Keratinocyte (primary cell): ENCODE measurements at regions not wholly inside any gene's neighbourhood (a gene's known extent, or its start where the extent isn't known, plus 50 kb on each side); places are given as distances from the start of the nearest gene placed in this dataset.

Experiments
- CTCF ChIP-seq, 3 experiments: IDR thresholded peaks in 1 of 3; conservative IDR thresholded peaks in 1 of 3; optimal IDR thresholded peaks in 1 of 3; 2 replicates in 2 of 3; 3 replicates in 1 of 3; pipeline versions ENCODE3 to v1.5.1; 2011; ENCODE audit warnings: low read length in 3 of 3, mild to moderate bottlenecking in 3 of 3, moderate library complexity in 2 of 3, control low read depth in 1 of 3, inconsistent platforms in 1 of 3; ENCODE audit not compliant: insufficient read depth in 2 of 3; ENCODE audit errors: extremely low read depth in 1 of 3
- EZH2 ChIP-seq: IDR thresholded peaks from one replicate; pipeline ENCODE4 v1.6.1; 2012; ENCODE audit warnings: inconsistent platforms, mild to moderate bottlenecking, low read length, moderate library complexity

- TF ChIP-seq CTCF (optimal IDR thresholded peaks at IDR 0.05 in 1 of 3, IDR thresholded peaks at IDR 0.05 in 1 of 3, conservative IDR thresholded peaks at IDR 0.05 in 1 of 3; ENCODE audit: extremely low read depth in 1 of 3, insufficient read depth in 2 of 3, low read length in 3 of 3) (no peak), EZH2 (no peak)
These were observed 310.4 kb upstream of the ZNF608 start for GRCh38 chr5:125056671-125057485.
